Bronchial epithelial cell (primary cell): ENCODE measurements at regions not wholly inside any gene's neighbourhood (a gene's known extent, or its start where the extent isn't known, plus 50 kb on each side); places are given as distances from the start of the nearest gene placed in this dataset.

ENCODE experiments used
- DNase-seq: peaks from one replicate; pipeline ENCODE4 v3.0.0-alpha.2; 2010; ENCODE audit warnings: low read depth
- FAIRE-seq: peaks from 2 replicates; lab custom pipeline; 2011; peaks lifted over from hg19 to GRCh38; lab: Jason Lieb, UNC
- H3K27me3 ChIP-seq: 2 replicates; pipeline ENCODE4 v1.5.1; 2011; ENCODE audit warnings: low read length; ENCODE audit not compliant: control insufficient read depth, insufficient read depth
- H3K36me3 ChIP-seq: 2 replicates; pipeline ENCODE4 v1.5.1; 2011; ENCODE audit warnings: low read length; ENCODE audit not compliant: control insufficient read depth, insufficient read depth
- H3K4me3 ChIP-seq: 2 replicates; pipeline ENCODE4 v1.5.1; 2011; ENCODE audit warnings: mild to moderate bottlenecking, low read depth, low read length, control low read depth
- CTCF ChIP-seq: IDR thresholded peaks from 2 replicates; pipeline ENCODE4 v1.5.1; 2011; ENCODE audit warnings: mild to moderate bottlenecking, moderate library complexity, low read length, control low read depth, inconsistent platforms; ENCODE audit not compliant: insufficient read depth, severe bottlenecking

GRCh38 chr9:16213781-16214515 lies 656.5 kb downstream of the BNC2 start:
- FAIRE-seq, result no peak

GRCh38 chr9:16214677-16215352 lies 655.7 kb downstream of the BNC2 start:
- DNase-seq, result no peak
- Histone ChIP-seq H3K27me3 (peaks cover 3% of the 10 kb centered on the region), H3K36me3 (no peaks in the 10 kb centered on the region), H3K4me3 (no peak overlapping the region)
- no peak for FAIRE-seq
- no peak for TF ChIP-seq CTCF

More at GRCh38 chr9:16213781-16214515, 656.5 kb downstream of the BNC2 start:
- no peaks in the 10 kb centered on the region for H3K36me3 ChIP-seq
- peak; percentile 76 for DNase-seq
- H3K4me3 ChIP-seq, result no peak overlapping the region
- H3K27me3 ChIP-seq, result peaks cover 3% of the 10 kb centered on the region
- TF ChIP-seq CTCF, result no peak

GRCh38 chr9:16215353-16215680 lies 655.2 kb downstream of the BNC2 start:
- Histone ChIP-seq H3K4me3 (no peak overlapping the region), H3K36me3 (no peaks in the 10 kb centered on the region), H3K27me3 (peaks cover 3% of the 10 kb centered on the region)
- no peak for TF ChIP-seq CTCF
- DNase-seq, result no peak
- FAIRE-seq, result peak; percentile 66

- Histone ChIP-seq H3K4me3 (no peak overlapping the region), H3K27me3 (peaks cover 3% of the 10 kb centered on the region), H3K36me3 (no peaks in the 10 kb centered on the region)
- TF ChIP-seq CTCF, result no peak
- FAIRE-seq (no peak), DNase-seq (no peak)
Observed at GRCh38 chr9:16217943-16218701, 652.3 kb downstream of the BNC2 start.

- H3K27me3 ChIP-seq, result no peaks in the 10 kb centered on the region
- FAIRE-seq, result no peak
- H3K4me3 ChIP-seq, result no peak overlapping the region
- no peak for TF ChIP-seq CTCF
- H3K36me3 ChIP-seq, result no peaks in the 10 kb centered on the region
- DNase-seq, result no peak
Observed at GRCh38 chr9:16221366-16221765, 649.1 kb downstream of the BNC2 start.
